ENCODE measurements at regions not wholly inside any gene's neighbourhood (a gene's known extent, or its start where the extent isn't known, plus 50 kb on each side); places are given as distances from the start of the nearest gene placed in this dataset.

- TF ChIP-seq CTCF (IDR thresholded peaks at IDR 0.05), result no peak
- no peak for TF ChIP-seq POLR2AphosphoS5 (IDR thresholded peaks at IDR 0.05)
- TF ChIP-seq EP300 (IDR thresholded peaks at IDR 0.05; ENCODE audit: low read depth), result no peak
Measured at GRCh38 chr2:220075835-220076234, 448.4 kb downstream of the SLC4A3 start.

Measured in transverse colon (tissue), 4 donors.